ENCODE measurements at regions not wholly inside any gene's neighbourhood (a gene's known extent, or its start where the extent isn't known, plus 50 kb on each side); places are given as distances from the start of the nearest gene placed in this dataset.
"Not testable (repeated sequence)": the region's sequence is repeated elsewhere in the genome, so short reads cannot be mapped to it uniquely, and the experiment has no call there.

- H3K4me1 ChIP-seq, result peaks cover 0 to 67% (median 14%) of the 10 kb centered on the region in 4 donors
Observed at GRCh38 chr6:144406796-144407195, 121.7 kb downstream of the UTRN start.

GRCh38 chr6:144408161-144408560, 123.0 kb downstream of the UTRN start:
- TF ChIP-seq, protein P1, sequence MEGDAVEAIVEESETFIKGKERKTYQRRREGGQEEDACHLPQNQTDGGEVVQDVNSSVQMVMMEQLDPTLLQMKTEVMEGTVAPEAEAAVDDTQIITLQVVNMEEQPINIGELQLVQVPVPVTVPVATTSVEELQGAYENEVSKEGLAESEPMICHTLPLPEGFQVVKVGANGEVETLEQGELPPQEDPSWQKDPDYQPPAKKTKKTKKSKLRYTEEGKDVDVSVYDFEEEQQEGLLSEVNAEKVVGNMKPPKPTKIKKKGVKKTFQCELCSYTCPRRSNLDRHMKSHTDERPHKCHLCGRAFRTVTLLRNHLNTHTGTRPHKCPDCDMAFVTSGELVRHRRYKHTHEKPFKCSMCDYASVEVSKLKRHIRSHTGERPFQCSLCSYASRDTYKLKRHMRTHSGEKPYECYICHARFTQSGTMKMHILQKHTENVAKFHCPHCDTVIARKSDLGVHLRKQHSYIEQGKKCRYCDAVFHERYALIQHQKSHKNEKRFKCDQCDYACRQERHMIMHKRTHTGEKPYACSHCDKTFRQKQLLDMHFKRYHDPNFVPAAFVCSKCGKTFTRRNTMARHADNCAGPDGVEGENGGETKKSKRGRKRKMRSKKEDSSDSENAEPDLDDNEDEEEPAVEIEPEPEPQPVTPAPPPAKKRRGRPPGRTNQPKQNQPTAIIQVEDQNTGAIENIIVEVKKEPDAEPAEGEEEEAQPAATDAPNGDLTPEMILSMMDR (IDR thresholded peaks at IDR 0.05), result no peak
- no peaks in the 10 kb centered on the region for H3K27me3 ChIP-seq
- no peaks in the 10 kb centered on the region for H3K9me3 ChIP-seq
- intact Hi-C loops (cut with DNase I; ENCODE audit: low total_unique reads), result loop anchor here (10.0 kb wide), 1 partner anchor 193 kb away; no protein-coding TSS in a partner anchor
- no peak overlapping the region for H3K27ac ChIP-seq
- H3K4me3 ChIP-seq, result no peak overlapping the region
- DNase-seq, result peak; percentile 28 to 72
- H3K4me1 ChIP-seq, result peaks cover 0 to 67% (median 14%) of the 10 kb centered on the region in 4 donors
- no peaks in the 10 kb centered on the region for H3K36me3 ChIP-seq

More at GRCh38 chr6:144406796-144407195, 121.7 kb downstream of the UTRN start:
- H3K27me3 ChIP-seq, result no peaks in the 10 kb centered on the region
- H3K36me3 ChIP-seq, result no peaks in the 10 kb centered on the region
- no peaks in the 10 kb centered on the region for H3K9me3 ChIP-seq
- TF ChIP-seq, protein P1 (IDR thresholded peaks at IDR 0.05), result no peak
- H3K4me3 ChIP-seq, result no peak overlapping the region
- intact Hi-C loops (cut with DNase I; ENCODE audit: low total_unique reads), result loop anchor here (10.0 kb wide), 1 partner anchor 192 kb away; no protein-coding TSS in a partner anchor
- H3K27ac ChIP-seq, result no peak overlapping the region
- no peak for DNase-seq

GRCh38 chr6:144410059-144410458, 124.9 kb downstream of the UTRN start:
- peaks cover 0 to 53% (median 9%) of the 10 kb centered on the region in 4 donors for H3K4me1 ChIP-seq
- no peaks in the 10 kb centered on the region for H3K36me3 ChIP-seq
- no peak overlapping the region for H3K4me3 ChIP-seq
- intact Hi-C loops (cut with DNase I; ENCODE audit: low total_unique reads), result no loop called here
- DNase-seq, result no peak
- no peaks in the 10 kb centered on the region for H3K27me3 ChIP-seq
- TF ChIP-seq, protein P1 (IDR thresholded peaks at IDR 0.05), result no peak
- H3K9me3 ChIP-seq, result no peaks in the 10 kb centered on the region
- H3K27ac ChIP-seq, result no peak overlapping the region

GRCh38 chr6:144410574-144410973, 125.4 kb downstream of the UTRN start:
- DNase-seq; H3K36me3 ChIP-seq; H3K27ac ChIP-seq; H3K4me3 ChIP-seq; intact Hi-C loops (cut with DNase I; ENCODE audit: low total_unique reads); H3K9me3 ChIP-seq; H3K27me3 ChIP-seq: not testable (repeated sequence)
- H3K4me1 ChIP-seq, result peaks cover 0 to 53% (median 9%) of the 10 kb centered on the region in 4 donors

- intact Hi-C loops (cut with DNase I; ENCODE audit: low total_unique reads), result no loop called here
- no peak for DNase-seq
- Histone ChIP-seq H3K4me1 (peaks cover 0 to 53% (median 15%) of the 10 kb centered on the region in 4 donors), H3K27ac (no peak overlapping the region), H3K27me3 (no peaks in the 10 kb centered on the region), H3K4me3 (no peak overlapping the region), H3K36me3 (no peaks in the 10 kb centered on the region), H3K9me3 (no peaks in the 10 kb centered on the region)
- TF ChIP-seq, protein P1 (IDR thresholded peaks at IDR 0.05), result no peak
Observed at GRCh38 chr6:144411531-144412165, 126.5 kb downstream of the UTRN start.

GRCh38 chr6:144413418-144413817, 128.3 kb downstream of the UTRN start:
- Histone ChIP-seq H3K4me3 (no peak overlapping the region), H3K4me1 (peaks cover 0 to 41% (median 11%) of the 10 kb centered on the region in 4 donors), H3K27me3 (no peaks in the 10 kb centered on the region), H3K9me3 (no peaks in the 10 kb centered on the region), H3K36me3 (no peaks in the 10 kb centered on the region), H3K27ac (no peak overlapping the region)
- intact Hi-C loops (cut with DNase I; ENCODE audit: low total_unique reads), result no loop called here
- DNase-seq, result no peak
- TF ChIP-seq, protein P1 (IDR thresholded peaks at IDR 0.05), result no peak

Measured in tibial artery (tissue), 4 donors.